Astrocyte of the cerebellum (primary cell): ENCODE measurements at regions not wholly inside any gene's neighbourhood (a gene's known extent, or its start where the extent isn't known, plus 50 kb on each side); places are given as distances from the start of the nearest gene placed in this dataset.
"Not testable (repeated sequence)": the region's sequence is repeated elsewhere in the genome, so short reads cannot be mapped to it uniquely, and the experiment has no call there.

Source experiments
- DNase-seq: peaks from one replicate; pipeline ENCODE4 v3.0.0-alpha.2; 2011; ENCODE audit warnings: low read depth
- H3K4me3 ChIP-seq: 2 replicates; pipeline ENCODE4 v1.5.1; 2011; ENCODE audit warnings: mild to moderate bottlenecking, low read depth, low read length, moderate library complexity
- CTCF ChIP-seq: IDR thresholded peaks from 2 replicates; pipeline ENCODE4 v1.5.1; 2012; ENCODE audit warnings: low read length, low read depth, moderate library complexity, mild to moderate bottlenecking; ENCODE audit errors: missing control alignments
- in situ Hi-C: cut with HindIII; loops from 2 replicates; pipeline ENCODE4 v1.10.0; 2017; ENCODE audit warnings: low sequenced_read_pairs

- in situ Hi-C loops, result loop anchor here (5.0 kb wide), 1 partner anchor 33 kb away; no protein-coding TSS in a partner anchor
- no peak overlapping the region for H3K4me3 ChIP-seq
- no peak for TF ChIP-seq CTCF
- DNase-seq, result no peak
Observed at GRCh38 chr14:71395636-71396035, 488.4 kb downstream of the PCNX1 start.

- no peak overlapping the region for H3K4me3 ChIP-seq
- no peak for DNase-seq
- no peak for TF ChIP-seq CTCF
- in situ Hi-C loops, result loop anchor here (5.0 kb wide), 1 partner anchor 34 kb away; no protein-coding TSS in a partner anchor
Observed at GRCh38 chr14:71396050-71396677, 488.9 kb downstream of the PCNX1 start.

GRCh38 chr14:71397371-71397770 is 490.1 kb downstream of the PCNX1 start:
- H3K4me3 ChIP-seq, result no peak overlapping the region
- no peak for TF ChIP-seq CTCF
- no peak for DNase-seq
- in situ Hi-C loops, result loop anchor here (5.0 kb wide), 1 partner anchor 35 kb away; no protein-coding TSS in a partner anchor

GRCh38 chr14:71398450-71398849 is 491.2 kb downstream of the PCNX1 start:
- in situ Hi-C loops, result loop anchor here (5.0 kb wide), 1 partner anchor 36 kb away; no protein-coding TSS in a partner anchor
- no peak for DNase-seq
- TF ChIP-seq CTCF, result no peak
- H3K4me3 ChIP-seq, result no peak overlapping the region

GRCh38 chr14:71399057-71399487 is 491.8 kb downstream of the PCNX1 start:
- TF ChIP-seq CTCF, result no peak
- no peak overlapping the region for H3K4me3 ChIP-seq
- in situ Hi-C loops, result loop anchor here (5.0 kb wide), 1 partner anchor 37 kb away; no protein-coding TSS in a partner anchor
- no peak for DNase-seq

GRCh38 chr14:71400871-71401321 is 493.6 kb downstream of the PCNX1 start:
- DNase-seq, result peak; percentile 12
- no peak for TF ChIP-seq CTCF
- no peak overlapping the region for H3K4me3 ChIP-seq
- in situ Hi-C loops, result no loop called here

- DNase-seq, H3K4me3 ChIP-seq, in situ Hi-C loops: not testable (repeated sequence)
Observed at GRCh38 chr14:71402415-71402814, 495.2 kb downstream of the PCNX1 start.
